Lower leg skin (tissue), 4 donors: ENCODE measurements at regions not wholly inside any gene's neighbourhood (a gene's known extent, or its start where the extent isn't known, plus 50 kb on each side); places are given as distances from the start of the nearest gene placed in this dataset.

Experiments used
- DNase-seq, 2 donors: peaks; one replicate each; pipeline ENCODE4 v3.0.0-alpha.2; 2019; ENCODE audit warnings: low spot score in 2 of 2
- H3K4me3 ChIP-seq: fragments of 200-600 bp; sonication (generic); 2 replicates; pipeline ENCODE4 v1.5.1; 2017; ENCODE audit warnings: mild to moderate bottlenecking, low read depth; ENCODE audit not compliant: poor library complexity, severe bottlenecking
- POLR2A ChIP-seq, 2 donors: fragments of 450-650 bp; IDR thresholded peaks; one replicate each; pipeline ENCODE4 v1.6.1; 2016 to 2017; ENCODE audit warnings: antibody characterized with exemption in 2 of 2, mild to moderate bottlenecking in 1 of 2, moderate library complexity in 1 of 2
- WGBS, 2 donors: methylation state at CpG; one replicate each; pipeline ENCODE4 v1.1.5; 2018; 5-methylcytosine and 5-hydroxymethylcytosine counted together
- intact Hi-C: fragments of 100-400 bp; cut with DNase I; formaldehyde crosslinking; loops from one replicate; pipeline ENCODE4 v1.15.0; 2023; ENCODE audit warnings: low total_unique reads
- TF ChIP-seq, protein P1 (sequence below), 3 donors: fragments of 450-650 bp; IDR thresholded peaks; one replicate each; pipeline ENCODE4 v1.5.1; 2016; ENCODE audit warnings: antibody characterized with exemption in 3 of 3, mild to moderate bottlenecking in 3 of 3, moderate library complexity in 2 of 3

- TF ChIP-seq, protein P1, sequence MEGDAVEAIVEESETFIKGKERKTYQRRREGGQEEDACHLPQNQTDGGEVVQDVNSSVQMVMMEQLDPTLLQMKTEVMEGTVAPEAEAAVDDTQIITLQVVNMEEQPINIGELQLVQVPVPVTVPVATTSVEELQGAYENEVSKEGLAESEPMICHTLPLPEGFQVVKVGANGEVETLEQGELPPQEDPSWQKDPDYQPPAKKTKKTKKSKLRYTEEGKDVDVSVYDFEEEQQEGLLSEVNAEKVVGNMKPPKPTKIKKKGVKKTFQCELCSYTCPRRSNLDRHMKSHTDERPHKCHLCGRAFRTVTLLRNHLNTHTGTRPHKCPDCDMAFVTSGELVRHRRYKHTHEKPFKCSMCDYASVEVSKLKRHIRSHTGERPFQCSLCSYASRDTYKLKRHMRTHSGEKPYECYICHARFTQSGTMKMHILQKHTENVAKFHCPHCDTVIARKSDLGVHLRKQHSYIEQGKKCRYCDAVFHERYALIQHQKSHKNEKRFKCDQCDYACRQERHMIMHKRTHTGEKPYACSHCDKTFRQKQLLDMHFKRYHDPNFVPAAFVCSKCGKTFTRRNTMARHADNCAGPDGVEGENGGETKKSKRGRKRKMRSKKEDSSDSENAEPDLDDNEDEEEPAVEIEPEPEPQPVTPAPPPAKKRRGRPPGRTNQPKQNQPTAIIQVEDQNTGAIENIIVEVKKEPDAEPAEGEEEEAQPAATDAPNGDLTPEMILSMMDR (IDR thresholded peaks at IDR 0.05), result no peak
- TF ChIP-seq POLR2A (IDR thresholded peaks at IDR 0.05), result no peak
- no peak for DNase-seq
- WGBS, 2 donors, result 60 to 64% methylated on average over 2 of the region's 2 CpGs
- H3K4me3 ChIP-seq, result no peak overlapping the region
- intact Hi-C loops, result no loop called here
Measured at GRCh38 chr6:85068221-85068620, 303.8 kb upstream of the TBX18 start.

GRCh38 chr6:85066266-85066665 is 301.9 kb upstream of the TBX18 start:
- no peak for TF ChIP-seq POLR2A (IDR thresholded peaks at IDR 0.05)
- TF ChIP-seq, protein P1 (IDR thresholded peaks at IDR 0.05), result no peak
- WGBS, 2 donors, result 19 to 24% methylated on average over 5 of the region's 5 CpGs
- DNase-seq, result no peak
- intact Hi-C loops, result no loop called here
- no peak overlapping the region for H3K4me3 ChIP-seq

DNA sequence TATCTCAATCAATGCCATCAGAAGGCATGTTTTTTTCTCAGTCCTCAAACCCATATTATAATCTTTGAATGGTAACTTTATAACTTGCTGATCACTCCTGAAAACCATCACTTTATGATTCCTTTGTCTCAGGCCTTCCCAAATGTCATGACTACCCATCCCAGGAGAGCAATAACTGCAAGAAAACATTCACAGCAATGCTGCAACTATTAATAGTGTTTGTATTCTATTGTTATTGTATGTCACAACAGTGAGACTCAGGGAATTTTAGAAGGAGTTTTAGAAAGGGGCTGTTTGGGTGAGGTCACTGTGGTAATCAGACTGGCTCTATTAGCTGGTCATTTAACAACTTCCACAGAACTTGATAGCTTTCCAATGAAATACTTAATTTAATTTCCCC is 301.4 kb upstream of the TBX18 start:
- no peak for DNase-seq
- intact Hi-C loops, result no loop called here
- H3K4me3 ChIP-seq, result no peak overlapping the region
- TF ChIP-seq POLR2A (IDR thresholded peaks at IDR 0.05), result no peak
- TF ChIP-seq, protein P1 (IDR thresholded peaks at IDR 0.05), result no peak

- no peak for DNase-seq
- TF ChIP-seq POLR2A (IDR thresholded peaks at IDR 0.05), result no peak
- TF ChIP-seq, protein P1 (IDR thresholded peaks at IDR 0.05), result no peak
- no peak overlapping the region for H3K4me3 ChIP-seq
- intact Hi-C loops, result no loop called here
- WGBS, 2 donors, result 82 to 90% methylated on average over 4 of the region's 4 CpGs
Measured at GRCh38 chr6:85063611-85064010, 299.2 kb upstream of the TBX18 start.

DNA sequence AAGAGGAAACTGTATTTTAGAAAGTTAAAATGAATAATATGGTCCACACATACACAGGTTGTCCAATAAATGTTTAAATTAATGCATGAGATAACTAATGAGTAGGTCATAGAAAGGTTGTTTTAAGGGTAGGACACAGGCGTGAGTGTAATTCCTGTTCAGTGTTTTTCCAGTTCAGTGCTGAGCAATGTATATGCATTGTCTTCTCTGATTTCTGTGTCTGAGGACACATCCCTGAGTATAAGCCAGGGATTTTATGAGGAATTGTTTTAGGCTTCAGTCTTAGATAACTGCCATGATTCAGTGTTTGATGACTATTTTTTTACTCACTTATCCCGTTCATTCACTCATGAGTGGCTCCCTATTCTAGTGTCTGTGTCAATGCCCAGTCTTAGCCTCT is 298.5 kb upstream of the TBX18 start:
- intact Hi-C loops, result no loop called here
- WGBS, 2 donors, result 87 to 89% methylated on average over 2 of the region's 2 CpGs
- DNase-seq, result no peak
- TF ChIP-seq POLR2A (IDR thresholded peaks at IDR 0.05), result no peak
- TF ChIP-seq, protein P1 (IDR thresholded peaks at IDR 0.05), result no peak
- no peak overlapping the region for H3K4me3 ChIP-seq

DNA sequence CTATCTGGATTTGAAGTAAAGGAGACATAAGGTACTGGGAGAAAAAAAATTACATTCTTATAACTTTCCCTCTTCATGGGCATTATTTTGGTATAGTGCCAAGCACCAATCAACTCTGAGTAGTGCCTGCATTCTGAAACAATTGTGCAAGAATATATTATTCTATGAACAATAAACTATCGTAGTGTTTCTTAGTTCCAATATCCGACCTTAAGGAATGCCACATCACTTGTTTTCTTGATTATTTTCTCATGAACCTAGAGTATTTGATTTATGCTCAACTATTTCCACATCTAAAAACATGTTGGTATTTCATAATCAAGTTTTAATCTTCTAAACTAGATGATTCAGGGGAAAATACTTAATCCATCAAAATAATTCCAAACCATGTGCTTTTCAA is 294.4 kb upstream of the TBX18 start:
- WGBS, 2 donors, result 23 to 40% methylated on average over 2 of the region's 2 CpGs
- no peak overlapping the region for H3K4me3 ChIP-seq
- no peak for DNase-seq
- intact Hi-C loops, result no loop called here
- no peak for TF ChIP-seq POLR2A (IDR thresholded peaks at IDR 0.05)
- TF ChIP-seq, protein P1 (IDR thresholded peaks at IDR 0.05), result no peak
